Testis (tissue), 2 donors: ENCODE measurements at regions not wholly inside any gene's neighbourhood (a gene's known extent, or its start where the extent isn't known, plus 50 kb on each side); places are given as distances from the start of the nearest gene placed in this dataset.

Experiments
- POLR2A ChIP-seq: fragments of 450-650 bp; IDR thresholded peaks from one replicate; pipeline ENCODE4 v1.6.1; 2017; ENCODE audit warnings: antibody characterized with exemption, mild to moderate bottlenecking, moderate library complexity
- TF ChIP-seq, protein P1 (sequence below), 3 experiments: fragments of 450-650 bp in 2 of 3; fragments of 200-600 bp in 1 of 3; sonication (generic) in 1 of 3; IDR thresholded peaks; one replicate each; pipeline ENCODE4 v1.5.1; 2016 to 2019; ENCODE audit warnings: antibody characterized with exemption in 3 of 3, mild to moderate bottlenecking in 2 of 3, moderate library complexity in 1 of 3

DNA sequence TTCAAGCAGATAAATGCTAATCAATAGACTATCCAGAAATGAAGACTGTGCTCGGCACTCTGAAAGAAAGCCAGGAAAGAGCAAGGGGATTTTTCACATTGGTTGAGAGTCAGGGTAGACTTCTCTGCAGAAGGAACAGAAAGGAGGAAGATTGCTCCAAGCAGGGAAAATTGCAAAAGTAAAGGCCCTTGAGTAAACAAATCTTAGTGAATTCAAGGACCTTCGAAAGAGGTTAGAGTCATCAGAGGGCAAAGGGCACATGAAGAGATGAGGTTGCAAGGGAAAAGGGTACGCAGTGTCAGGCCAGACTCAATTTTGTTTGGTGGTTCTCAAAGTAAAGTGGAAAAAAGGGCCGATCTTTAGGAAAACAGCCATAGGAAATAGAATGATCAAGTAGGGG lies 157.6 kb upstream of the RAI14 start:
- TF ChIP-seq, protein P1, sequence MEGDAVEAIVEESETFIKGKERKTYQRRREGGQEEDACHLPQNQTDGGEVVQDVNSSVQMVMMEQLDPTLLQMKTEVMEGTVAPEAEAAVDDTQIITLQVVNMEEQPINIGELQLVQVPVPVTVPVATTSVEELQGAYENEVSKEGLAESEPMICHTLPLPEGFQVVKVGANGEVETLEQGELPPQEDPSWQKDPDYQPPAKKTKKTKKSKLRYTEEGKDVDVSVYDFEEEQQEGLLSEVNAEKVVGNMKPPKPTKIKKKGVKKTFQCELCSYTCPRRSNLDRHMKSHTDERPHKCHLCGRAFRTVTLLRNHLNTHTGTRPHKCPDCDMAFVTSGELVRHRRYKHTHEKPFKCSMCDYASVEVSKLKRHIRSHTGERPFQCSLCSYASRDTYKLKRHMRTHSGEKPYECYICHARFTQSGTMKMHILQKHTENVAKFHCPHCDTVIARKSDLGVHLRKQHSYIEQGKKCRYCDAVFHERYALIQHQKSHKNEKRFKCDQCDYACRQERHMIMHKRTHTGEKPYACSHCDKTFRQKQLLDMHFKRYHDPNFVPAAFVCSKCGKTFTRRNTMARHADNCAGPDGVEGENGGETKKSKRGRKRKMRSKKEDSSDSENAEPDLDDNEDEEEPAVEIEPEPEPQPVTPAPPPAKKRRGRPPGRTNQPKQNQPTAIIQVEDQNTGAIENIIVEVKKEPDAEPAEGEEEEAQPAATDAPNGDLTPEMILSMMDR (IDR thresholded peaks at IDR 0.05): no peak
- TF ChIP-seq POLR2A: no peak
